ENCODE measurements at regions not wholly inside any gene's neighbourhood (a gene's known extent, or its start where the extent isn't known, plus 50 kb on each side); places are given as distances from the start of the nearest gene placed in this dataset.

DNA sequence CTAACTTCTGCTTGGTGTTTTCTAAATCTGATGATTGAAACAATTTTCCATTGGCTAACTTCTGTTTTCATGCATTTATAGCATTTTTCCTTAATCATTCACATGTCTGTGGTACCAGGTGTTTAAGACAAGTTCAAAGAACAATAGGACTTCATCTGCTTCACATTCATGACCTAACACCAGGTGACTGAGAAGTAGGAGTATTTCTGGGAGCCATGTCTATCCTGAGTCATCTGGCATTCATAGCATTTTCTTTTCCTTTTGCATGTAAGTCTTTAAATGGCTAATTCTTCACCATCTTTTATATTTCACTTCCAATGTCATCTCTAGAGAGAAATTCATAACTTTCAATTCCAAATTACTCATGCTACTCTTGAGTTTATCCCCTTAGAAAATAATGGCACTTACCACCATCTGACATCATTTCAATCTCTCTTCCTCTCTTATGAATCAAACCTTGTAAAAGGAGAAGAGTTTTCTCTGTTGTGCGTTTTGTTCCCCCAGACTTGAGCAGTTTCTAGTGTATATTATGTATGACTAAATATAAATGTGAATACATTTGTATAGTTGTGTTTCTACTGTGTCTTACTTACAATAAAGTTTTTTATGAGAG lies 1196.1 kb upstream of the CDH9 start:
- H3K27ac ChIP-seq (ENCODE audit: low read depth, low read length) = no peak overlapping the region
- CTCF ChIA-PET (ENCODE audit: partially characterized antibody) = no interaction called here
- no peak overlapping the region for H3K4ac ChIP-seq (replicated peaks; ENCODE audit: insufficient read length, low read depth, low read length)
- H3K23me2 ChIP-seq (ENCODE audit: low read depth, low read length) = no peaks in the 10 kb centered on the region
- H3K4me3 ChIP-seq (ENCODE audit: extremely low read depth in 1 of 4, insufficient read depth in 2 of 4, low read depth in 3 of 4, low read length in 4 of 4) = no peak overlapping the region
- no peaks in the 10 kb centered on the region for H3K36me3 ChIP-seq (ENCODE audit: control insufficient read depth in 2 of 4, insufficient read depth in 4 of 4, low read length in 3 of 4)
- H2BK120ac ChIP-seq (replicated peaks; ENCODE audit: low read depth, low read length) = no peak overlapping the region
- DNase-seq (ENCODE audit: low read depth in 1 of 2, low spot score in 2 of 2) (no peak), FAIRE-seq (no peak)
- H3K79me1 ChIP-seq (ENCODE audit: low read depth, low read length) = no peaks in the 10 kb centered on the region
- H4K91ac ChIP-seq (replicated peaks; ENCODE audit: insufficient read length, low read length) = no peak overlapping the region
- no peaks in the 10 kb centered on the region for H3K79me2 ChIP-seq (ENCODE audit: control insufficient read depth in 1 of 2, insufficient read depth in 2 of 2, low read length in 2 of 2)
- H4K20me1 ChIP-seq (replicated peaks in 1 of 2; ENCODE audit: control insufficient read depth in 1 of 2, insufficient read depth in 2 of 2, low read length in 2 of 2) = no peaks in the 10 kb centered on the region
- 100% methylated on average over 1 of the region's 1 CpG; no CpG with 5 or more reads in 1 of the 2 experiments for WGBS, 2 experiments (ENCODE audit: extremely low coverage in 1 of 2, insufficient coverage in 1 of 2, insufficient read length in 1 of 2, insufficient replicate concordance in 2 of 2, low coverage in 1 of 2, low lambda C conversion rate in 2 of 2, missing lambda C conversion rate in 1 of 2)
- H2BK20ac ChIP-seq (ENCODE audit: low read length) = no peak overlapping the region
- no peak overlapping the region for H2AK5ac ChIP-seq (ENCODE audit: low read depth, low read length)
- no peak overlapping the region for H3K9ac ChIP-seq (replicated peaks in 1 of 4; ENCODE audit: extremely low read depth in 1 of 4, low read depth in 3 of 4, low read length in 3 of 4)
- H3K9me3 ChIP-seq (ENCODE audit: insufficient read depth in 2 of 2, low read depth in 1 of 2, low read length in 1 of 2) = no peaks in the 10 kb centered on the region
- no peaks in the 10 kb centered on the region for H3K4me1 ChIP-seq (replicated peaks in 1 of 4; ENCODE audit: control insufficient read depth in 3 of 4, insufficient read depth in 4 of 4, low read length in 3 of 4)
- POLR2A ChIA-PET (ENCODE audit: partially characterized antibody) = no interaction called here
- H3K27me3 ChIP-seq (replicated peaks in 1 of 4; ENCODE audit: control insufficient read depth in 3 of 4, extremely low read depth in 1 of 4, insufficient read depth in 3 of 4, low read length in 3 of 4) = no peaks in the 10 kb centered on the region
- H2BK5ac ChIP-seq (ENCODE audit: low read depth, low read length) = no peak overlapping the region
- H4K8ac ChIP-seq (ENCODE audit: extremely low read depth, insufficient read depth, low read length) = no peak overlapping the region
- H2AFZ ChIP-seq (ENCODE audit: low read length) = no peak overlapping the region
- H3K18ac ChIP-seq (ENCODE audit: extremely low read depth, low read length) = no peak overlapping the region
- H3K56ac ChIP-seq (replicated peaks; ENCODE audit: insufficient read length, low read depth, low read length) = no peak overlapping the region
- no peak overlapping the region for H2BK15ac ChIP-seq (ENCODE audit: low read length)
- no peak overlapping the region for H3K23ac ChIP-seq (ENCODE audit: insufficient read length)
- no peak overlapping the region for H3K14ac ChIP-seq (ENCODE audit: insufficient read length)
- H2BK12ac ChIP-seq (ENCODE audit: low read depth, low read length) = no peak overlapping the region
- H3K4me2 ChIP-seq (ENCODE audit: insufficient read depth in 1 of 2, low read depth in 2 of 2, low read length in 2 of 2) = no peak overlapping the region
- no peak overlapping the region for H4K5ac ChIP-seq (ENCODE audit: insufficient read length, low read depth, low read length)
- TF ChIP-seq JUND (IDR thresholded peaks at IDR 0.05; ENCODE audit: low read length) (no peak), POLR2AphosphoS5 (IDR thresholded peaks at IDR 0.05; ENCODE audit: low read depth, low read length) (no peak), BRCA1 (IDR thresholded peaks at IDR 0.05; ENCODE audit: low read depth, low read length) (no peak), KDM5A (IDR thresholded peaks at IDR 0.05; ENCODE audit: low read length) (no peak), BCL11A (IDR thresholded peaks at IDR 0.05; ENCODE audit: low read depth in 2 of 2, low read length in 2 of 2) (no peak), FOSL1 (IDR thresholded peaks at IDR 0.05; ENCODE audit: insufficient read depth, low read depth, low read length) (no peak), SP1 (IDR thresholded peaks at IDR 0.05; ENCODE audit: low read depth, low read length) (no peak), CBX5 (IDR thresholded peaks at IDR 0.05; ENCODE audit: low read depth, low read length) (no peak), SIN3A (conservative IDR thresholded peaks at IDR 0.05 in 1 of 2, IDR thresholded peaks at IDR 0.05 in 1 of 2; ENCODE audit: low read depth in 1 of 2, low read length in 2 of 2) (no peak)
- TF ChIP-seq, protein P1, sequence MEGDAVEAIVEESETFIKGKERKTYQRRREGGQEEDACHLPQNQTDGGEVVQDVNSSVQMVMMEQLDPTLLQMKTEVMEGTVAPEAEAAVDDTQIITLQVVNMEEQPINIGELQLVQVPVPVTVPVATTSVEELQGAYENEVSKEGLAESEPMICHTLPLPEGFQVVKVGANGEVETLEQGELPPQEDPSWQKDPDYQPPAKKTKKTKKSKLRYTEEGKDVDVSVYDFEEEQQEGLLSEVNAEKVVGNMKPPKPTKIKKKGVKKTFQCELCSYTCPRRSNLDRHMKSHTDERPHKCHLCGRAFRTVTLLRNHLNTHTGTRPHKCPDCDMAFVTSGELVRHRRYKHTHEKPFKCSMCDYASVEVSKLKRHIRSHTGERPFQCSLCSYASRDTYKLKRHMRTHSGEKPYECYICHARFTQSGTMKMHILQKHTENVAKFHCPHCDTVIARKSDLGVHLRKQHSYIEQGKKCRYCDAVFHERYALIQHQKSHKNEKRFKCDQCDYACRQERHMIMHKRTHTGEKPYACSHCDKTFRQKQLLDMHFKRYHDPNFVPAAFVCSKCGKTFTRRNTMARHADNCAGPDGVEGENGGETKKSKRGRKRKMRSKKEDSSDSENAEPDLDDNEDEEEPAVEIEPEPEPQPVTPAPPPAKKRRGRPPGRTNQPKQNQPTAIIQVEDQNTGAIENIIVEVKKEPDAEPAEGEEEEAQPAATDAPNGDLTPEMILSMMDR (IDR thresholded peaks at IDR 0.05; ENCODE audit: control extremely low read depth in 1 of 3, insufficient read depth in 1 of 3, low read depth in 1 of 3, low read length in 3 of 3) = no peak
- TF ChIP-seq, protein P2, sequence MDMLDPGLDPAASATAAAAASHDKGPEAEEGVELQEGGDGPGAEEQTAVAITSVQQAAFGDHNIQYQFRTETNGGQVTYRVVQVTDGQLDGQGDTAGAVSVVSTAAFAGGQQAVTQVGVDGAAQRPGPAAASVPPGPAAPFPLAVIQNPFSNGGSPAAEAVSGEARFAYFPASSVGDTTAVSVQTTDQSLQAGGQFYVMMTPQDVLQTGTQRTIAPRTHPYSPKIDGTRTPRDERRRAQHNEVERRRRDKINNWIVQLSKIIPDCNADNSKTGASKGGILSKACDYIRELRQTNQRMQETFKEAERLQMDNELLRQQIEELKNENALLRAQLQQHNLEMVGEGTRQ (IDR thresholded peaks at IDR 0.05; ENCODE audit: low read length) = no peak

Measured in H1 (cell line).